ENCODE measurements at regions not wholly inside any gene's neighbourhood (a gene's known extent, or its start where the extent isn't known, plus 50 kb on each side); places are given as distances from the start of the nearest gene placed in this dataset.

- TF ChIP-seq CTCF (tag by site-specific recombination; IDR thresholded peaks at IDR 0.05) (no peak), ZNF768 (tag by site-specific recombination; IDR thresholded peaks at IDR 0.05) (no peak), ZBTB20 (tag by site-specific recombination; IDR thresholded peaks at IDR 0.05) (no peak), ZNF585B (tag by site-specific recombination; IDR thresholded peaks at IDR 0.05) (no peak), ZNF302 (tag by site-specific recombination; IDR thresholded peaks at IDR 0.05; ENCODE audit: low read depth) (no peak), YY1 (tag by site-specific recombination; IDR thresholded peaks at IDR 0.05) (no peak), ZNF449 (tag by site-specific recombination; IDR thresholded peaks at IDR 0.05) (no peak), ZNF10 (tag by site-specific recombination; IDR thresholded peaks at IDR 0.05) (no peak), HOXA7 (CRISPR knock-in tag; IDR thresholded peaks at IDR 0.05; ENCODE audit: borderline replicate concordance) (no peak), SALL2 (tag by site-specific recombination; IDR thresholded peaks at IDR 0.05; ENCODE audit: borderline replicate concordance) (no peak), ZNF24 (tag by site-specific recombination; IDR thresholded peaks at IDR 0.05) (no peak)
These were observed 253.0 kb upstream of the FLRT2 start for GRCh38 chr14:85276979-85277228.
